Adrenal gland (tissue), 9 donors: ENCODE measurements at regions not wholly inside any gene's neighbourhood (a gene's known extent, or its start where the extent isn't known, plus 50 kb on each side); places are given as distances from the start of the nearest gene placed in this dataset.

Source experiments
- DNase-seq, 7 donors: peaks; one replicate each; pipeline ENCODE4 v3.0.0-alpha.2; 2019 to 2020
- H3K27ac ChIP-seq, 5 donors: fragments of 200-600 bp; sonication (generic) in 4 of 5; 1 replicate in 3 of 5; 2 replicates in 2 of 5; pipeline versions ENCODE4 v1.5.1 to v1.8.0; 2016 to 2020; ENCODE audit warnings: mild to moderate bottlenecking in 1 of 5
- H3K27me3 ChIP-seq: fragments of 200-600 bp; 2 replicates; pipeline ENCODE4 v1.8.0; 2021
- H3K36me3 ChIP-seq, 2 donors: fragments of 200-600 bp; replicated peaks in 1 of 2; 1 replicate in 1 of 2; 2 replicates in 1 of 2; pipeline versions ENCODE4 v1.5.1 to v1.8.0; 2018 to 2022
- H3K4me1 ChIP-seq, 2 donors: fragments of 200-600 bp; replicated peaks in 1 of 2; 1 replicate in 1 of 2; 2 replicates in 1 of 2; pipeline versions ENCODE4 v1.5.1 to v1.8.0; 2018 to 2021
- H3K4me3 ChIP-seq, 4 donors: fragments of 200-600 bp; sonication (generic) in 3 of 4; one replicate each; pipeline ENCODE4 v1.5.1; 2016 to 2018
- H3K9me3 ChIP-seq, 3 donors: fragments of 200-600 bp; sonication (generic) in 1 of 3; replicated peaks in 1 of 3; 1 replicate in 2 of 3; 2 replicates in 1 of 3; pipeline versions ENCODE4 v1.5.1 to v1.8.0; 2016 to 2021
- POLR2A ChIP-seq, 2 donors: fragments of 450-650 bp; IDR thresholded peaks; one replicate each; pipeline ENCODE4 v1.6.1; 2017; ENCODE audit warnings: antibody characterized with exemption in 2 of 2, mild to moderate bottlenecking in 2 of 2, moderate library complexity in 1 of 2
- WGBS, 4 donors: extraction: QIAGEN DNeasy Blood & Tissue Kit in 2 of 4; methylation state at CpG; one replicate each; pipeline versions ENCODE4 v1.1.5 to v1.1.7; 2013 to 2017; 5-methylcytosine and 5-hydroxymethylcytosine counted together
- intact Hi-C, 2 donors: fragments of 100-400 bp; cut with DNase I; formaldehyde crosslinking; loops; one replicate each; pipeline versions ENCODE4 v1.14.1 to v1.15.0; 2022 to 2023
- TF ChIP-seq, protein P1 (sequence below), 6 experiments: fragments of 450-650 bp in 4 of 6; fragments of 200-600 bp in 2 of 6; sonication (generic) in 1 of 6; IDR thresholded peaks; 1 replicate in 5 of 6; 2 replicates in 1 of 6; pipeline versions ENCODE4 v1.5.1 to v1.8.0; 2016 to 2021; ENCODE audit warnings: antibody characterized with exemption in 6 of 6, mild to moderate bottlenecking in 2 of 6, moderate library complexity in 1 of 6
- donor health status: healthy with polysubstance abuse.
- donor health status: Bipolar disorder and iron deficiency.
- donor health status: DM: yes; HTN: yes; CAD: no.
- donor health status: DM: no; HTN: no; CAD: no.
- donor health status: DM: no; HTN: no; CAD: no.

GRCh38 chr5:2482778-2483177, 268.7 kb downstream of the IRX2 start:
- H3K27ac ChIP-seq = no peak overlapping the region
- peaks cover 0 to 4% (median 0%) of the 10 kb centered on the region in 3 donors for H3K9me3 ChIP-seq
- no peak for DNase-seq
- no peaks in the 10 kb centered on the region for H3K36me3 ChIP-seq
- TF ChIP-seq POLR2A (IDR thresholded peaks at IDR 0.05) = no peak
- TF ChIP-seq, protein P1, sequence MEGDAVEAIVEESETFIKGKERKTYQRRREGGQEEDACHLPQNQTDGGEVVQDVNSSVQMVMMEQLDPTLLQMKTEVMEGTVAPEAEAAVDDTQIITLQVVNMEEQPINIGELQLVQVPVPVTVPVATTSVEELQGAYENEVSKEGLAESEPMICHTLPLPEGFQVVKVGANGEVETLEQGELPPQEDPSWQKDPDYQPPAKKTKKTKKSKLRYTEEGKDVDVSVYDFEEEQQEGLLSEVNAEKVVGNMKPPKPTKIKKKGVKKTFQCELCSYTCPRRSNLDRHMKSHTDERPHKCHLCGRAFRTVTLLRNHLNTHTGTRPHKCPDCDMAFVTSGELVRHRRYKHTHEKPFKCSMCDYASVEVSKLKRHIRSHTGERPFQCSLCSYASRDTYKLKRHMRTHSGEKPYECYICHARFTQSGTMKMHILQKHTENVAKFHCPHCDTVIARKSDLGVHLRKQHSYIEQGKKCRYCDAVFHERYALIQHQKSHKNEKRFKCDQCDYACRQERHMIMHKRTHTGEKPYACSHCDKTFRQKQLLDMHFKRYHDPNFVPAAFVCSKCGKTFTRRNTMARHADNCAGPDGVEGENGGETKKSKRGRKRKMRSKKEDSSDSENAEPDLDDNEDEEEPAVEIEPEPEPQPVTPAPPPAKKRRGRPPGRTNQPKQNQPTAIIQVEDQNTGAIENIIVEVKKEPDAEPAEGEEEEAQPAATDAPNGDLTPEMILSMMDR (IDR thresholded peaks at IDR 0.05) = no peak
- no peaks in the 10 kb centered on the region for H3K4me1 ChIP-seq
- intact Hi-C loops = no loop called here
- no peaks in the 10 kb centered on the region for H3K27me3 ChIP-seq
- H3K4me3 ChIP-seq = no peak overlapping the region

GRCh38 chr5:2480871-2481270, 270.6 kb downstream of the IRX2 start:
- no peak overlapping the region for H3K27ac ChIP-seq
- H3K27me3 ChIP-seq = no peaks in the 10 kb centered on the region
- WGBS, 4 donors = 50 to 74% (median 60%) methylated on average over 4 of the region's 4 CpGs
- no peaks in the 10 kb centered on the region for H3K36me3 ChIP-seq
- DNase-seq = no peak
- H3K9me3 ChIP-seq = peaks cover 0 to 4% (median 0%) of the 10 kb centered on the region in 3 donors
- intact Hi-C loops = no loop called here
- TF ChIP-seq, protein P1 (IDR thresholded peaks at IDR 0.05) = no peak
- TF ChIP-seq POLR2A (IDR thresholded peaks at IDR 0.05) = no peak
- no peaks in the 10 kb centered on the region for H3K4me1 ChIP-seq
- no peak overlapping the region for H3K4me3 ChIP-seq

DNA sequence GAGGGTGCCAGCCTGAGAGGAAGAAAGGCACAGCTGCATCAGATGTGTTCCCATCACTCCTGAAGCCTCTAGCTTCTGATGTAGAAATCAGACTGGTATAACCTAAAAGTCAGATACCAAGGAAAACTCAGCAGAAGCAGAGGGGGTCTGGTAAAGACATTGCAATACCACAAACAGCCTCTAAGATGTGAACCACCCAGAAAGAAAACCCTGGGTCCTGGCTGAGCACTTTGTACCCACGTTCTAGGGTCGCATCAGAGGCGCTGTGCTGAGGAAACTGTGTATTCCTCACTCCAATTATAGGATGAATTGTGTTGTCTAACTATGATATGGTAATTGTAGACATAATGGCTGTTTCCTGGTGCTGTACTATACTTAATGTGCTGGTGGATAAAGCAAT, 275.6 kb downstream of the IRX2 start:
- no peak overlapping the region for H3K4me3 ChIP-seq

DNA sequence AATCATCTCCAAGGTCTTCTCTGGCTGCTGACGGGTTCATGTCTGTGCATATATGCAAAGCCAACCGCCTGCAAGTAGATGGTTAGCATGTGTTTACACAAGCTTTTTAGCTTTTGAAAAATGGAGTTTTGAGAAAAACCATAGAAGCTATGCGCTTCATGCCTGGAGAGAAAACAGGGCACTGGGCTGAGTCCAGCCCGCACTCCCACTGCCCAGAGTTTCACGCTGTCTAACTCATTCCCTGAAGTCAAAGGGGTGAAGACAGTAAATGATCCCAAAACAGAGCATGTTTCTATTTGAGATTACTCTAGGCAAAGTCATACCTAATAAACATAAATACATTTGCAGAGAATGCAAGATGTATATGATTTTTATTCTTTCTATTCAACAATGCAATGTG, 278.8 kb downstream of the IRX2 start:
- H3K4me1 ChIP-seq = no peaks in the 10 kb centered on the region
- intact Hi-C loops = no loop called here
- TF ChIP-seq, protein P1 (IDR thresholded peaks at IDR 0.05) = no peak
- no peak for TF ChIP-seq POLR2A (IDR thresholded peaks at IDR 0.05)

More for the DNA sequence above, 275.6 kb downstream of the IRX2 start:
- no peak for TF ChIP-seq POLR2A (IDR thresholded peaks at IDR 0.05)
- TF ChIP-seq, protein P1 (IDR thresholded peaks at IDR 0.05) = no peak
- no peaks in the 10 kb centered on the region for H3K36me3 ChIP-seq
- H3K9me3 ChIP-seq = no peaks in the 10 kb centered on the region
- intact Hi-C loops = no loop called here
- no peaks in the 10 kb centered on the region for H3K27me3 ChIP-seq
- WGBS, 4 donors = 75 to 83% (median 79%) methylated on average over 3 of the region's 3 CpGs
- H3K4me1 ChIP-seq = no peaks in the 10 kb centered on the region
- no peak for DNase-seq
- no peak overlapping the region for H3K27ac ChIP-seq

More for the DNA sequence above, 278.8 kb downstream of the IRX2 start:
- DNase-seq = no peak
- Histone ChIP-seq H3K9me3 (no peaks in the 10 kb centered on the region), H3K36me3 (no peaks in the 10 kb centered on the region), H3K27me3 (no peaks in the 10 kb centered on the region), H3K27ac (no peak overlapping the region), H3K4me3 (no peak overlapping the region)
- 74 to 86% (median 78%) methylated on average over 5 of the region's 5 CpGs for WGBS, 4 donors
